ENCODE measurements at regions not wholly inside any gene's neighbourhood (a gene's known extent, or its start where the extent isn't known, plus 50 kb on each side); places are given as distances from the start of the nearest gene placed in this dataset.

- no peak for DNase-seq
Observed at GRCh38 chr18:14905350-14905749, 157.4 kb downstream of the ANKRD30B start.

GRCh38 chr18:14905979-14906378, 158.0 kb downstream of the ANKRD30B start:
- no peak for DNase-seq

GRCh38 chr18:14907420-14907819, 159.4 kb downstream of the ANKRD30B start:
- no peak for DNase-seq

- DNase-seq: no peak
Observed at GRCh38 chr18:14908541-14908940, 160.6 kb downstream of the ANKRD30B start.

- no peak for DNase-seq
Observed at GRCh38 chr18:14912967-14913366, 165.0 kb downstream of the ANKRD30B start.

- DNase-seq: no peak
Observed at GRCh38 chr18:14914121-14914520, 166.1 kb downstream of the ANKRD30B start.

GRCh38 chr18:14914771-14915170, 166.8 kb downstream of the ANKRD30B start:
- DNase-seq: no peak

GRCh38 chr18:14916181-14916580, 168.2 kb downstream of the ANKRD30B start:
- DNase-seq: no peak

- no peak for DNase-seq
Observed at GRCh38 chr18:14916851-14917250, 168.9 kb downstream of the ANKRD30B start.

GRCh38 chr18:14917311-14917710, 169.3 kb downstream of the ANKRD30B start:
- no peak for DNase-seq

- no peak for DNase-seq
Observed at GRCh38 chr18:14919666-14920065, 171.7 kb downstream of the ANKRD30B start.

- no peak for DNase-seq
Observed at GRCh38 chr18:14921031-14921430, 173.1 kb downstream of the ANKRD30B start.

GRCh38 chr18:14921547-14921946, 173.6 kb downstream of the ANKRD30B start:
- DNase-seq: no peak

GRCh38 chr18:14922031-14922430, 174.1 kb downstream of the ANKRD30B start:
- DNase-seq: no peak

GRCh38 chr18:14922965-14923565, 175.1 kb downstream of the ANKRD30B start:
- no peak for DNase-seq

GRCh38 chr18:14924226-14924625, 176.3 kb downstream of the ANKRD30B start:
- DNase-seq: no peak

- no peak for DNase-seq
Observed at GRCh38 chr18:14925281-14925709, 177.3 kb downstream of the ANKRD30B start.

GRCh38 chr18:14927701-14928100, 179.7 kb downstream of the ANKRD30B start:
- DNase-seq: no peak

GRCh38 chr18:14928396-14928795, 180.4 kb downstream of the ANKRD30B start:
- DNase-seq: no peak

GRCh38 chr18:14930076-14930475, 182.1 kb downstream of the ANKRD30B start:
- no peak for DNase-seq

GRCh38 chr18:14930576-14930975, 182.6 kb downstream of the ANKRD30B start:
- DNase-seq: no peak

- no peak for DNase-seq
Observed at GRCh38 chr18:14933049-14933851, 185.3 kb downstream of the ANKRD30B start.

- DNase-seq: no peak
Observed at GRCh38 chr18:14933964-14934363, 186.0 kb downstream of the ANKRD30B start.

- DNase-seq: no peak
Observed at GRCh38 chr18:14935210-14935609, 187.2 kb downstream of the ANKRD30B start.

GRCh38 chr18:14936313-14936712, 188.3 kb downstream of the ANKRD30B start:
- DNase-seq: no peak

Measured in NCI-H1694 treated with DMSO at 0.1 percent for 48 hours (cell line).